ENCODE measurements at regions not wholly inside any gene's neighbourhood (a gene's known extent, or its start where the extent isn't known, plus 50 kb on each side); places are given as distances from the start of the nearest gene placed in this dataset.

GRCh38 chr4:106676173-106676921, 307.8 kb upstream of the GIMD1 start:
- no peak for DNase-seq (ENCODE audit: low read depth)

GRCh38 chr4:106671716-106672115, 303.1 kb upstream of the GIMD1 start:
- DNase-seq (ENCODE audit: low read depth), result no peak

DNA sequence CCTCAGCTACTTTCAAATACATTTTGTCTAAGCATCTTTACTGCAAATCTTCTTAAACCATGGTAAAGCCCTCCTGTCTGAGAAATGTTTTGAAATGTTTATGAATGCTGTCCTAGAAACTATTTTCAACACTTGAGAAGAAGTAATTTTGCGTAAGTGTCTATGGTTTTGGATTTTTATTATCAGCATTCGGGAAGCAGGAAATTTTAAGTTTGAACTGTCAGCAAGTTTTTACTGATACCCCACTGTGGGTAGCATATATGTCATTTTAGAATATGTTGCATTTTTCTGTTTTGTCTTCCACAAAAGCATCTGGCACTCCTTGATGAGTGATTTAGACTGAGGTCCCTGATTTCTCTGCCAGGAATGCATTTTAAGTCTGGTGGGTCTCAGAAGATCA, 302.4 kb upstream of the GIMD1 start:
- DNase-seq (ENCODE audit: low read depth), result no peak

GRCh38 chr4:106659371-106659770, 290.8 kb upstream of the GIMD1 start:
- DNase-seq (ENCODE audit: low read depth), result no peak

GRCh38 chr4:106652095-106652494, 283.5 kb upstream of the GIMD1 start:
- no peak for DNase-seq (ENCODE audit: low read depth)

- DNase-seq (ENCODE audit: low read depth), result no peak
Measured at GRCh38 chr4:106650701-106651100, 282.1 kb upstream of the GIMD1 start.

DNA sequence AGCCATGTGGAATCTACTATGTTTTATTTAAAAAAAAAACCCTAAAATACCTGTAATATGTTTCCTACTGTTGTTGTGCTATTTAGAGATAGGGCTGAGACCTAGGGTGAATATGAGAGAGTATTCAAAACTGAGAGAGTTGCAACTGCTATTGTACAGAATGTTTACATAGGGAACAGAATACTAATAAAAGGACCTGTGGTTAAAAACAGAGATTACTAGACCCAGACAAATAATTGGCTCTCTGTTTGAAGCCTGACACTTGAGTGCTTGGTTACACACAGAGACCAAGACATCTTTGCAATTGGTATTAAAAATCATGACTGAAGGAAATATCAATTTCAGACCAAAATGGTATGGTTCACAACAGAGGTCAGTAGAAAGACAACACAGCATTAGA, 278.9 kb upstream of the GIMD1 start:
- DNase-seq (ENCODE audit: low read depth), result no peak

GRCh38 chr4:106629268-106629625, 260.7 kb upstream of the GIMD1 start:
- no peak for DNase-seq (ENCODE audit: low read depth)

DNA sequence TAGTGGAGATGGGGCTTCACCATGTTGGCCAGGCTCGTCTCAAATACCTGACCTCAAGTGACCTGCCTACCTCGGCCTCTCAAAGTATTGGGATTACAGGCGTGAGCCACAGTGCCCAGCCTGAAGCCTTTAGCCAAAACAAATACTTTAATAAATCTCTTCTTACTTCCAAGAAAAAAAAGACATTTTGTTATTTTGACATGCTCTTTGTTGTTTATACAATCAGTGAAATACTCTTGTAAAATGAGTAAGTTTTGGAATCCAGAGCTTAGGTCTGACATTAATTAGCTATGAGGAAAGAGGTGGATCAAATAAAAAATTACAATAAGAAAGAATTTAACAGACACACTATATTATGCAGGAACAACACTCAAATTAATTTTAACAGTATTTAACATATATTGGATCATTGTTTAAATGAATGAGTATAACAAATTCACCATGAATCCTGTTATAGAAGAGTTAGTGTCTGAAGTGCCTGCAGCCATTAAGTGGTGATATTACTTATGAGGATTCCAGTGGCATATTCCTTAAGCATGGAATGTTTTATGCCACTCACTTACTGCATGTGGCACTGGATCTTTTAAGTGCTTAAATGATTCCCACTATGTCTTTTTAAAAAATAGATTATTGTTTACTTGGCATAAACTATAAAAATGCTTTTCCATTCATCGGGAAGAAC, 260.1 kb upstream of the GIMD1 start:
- no peak for DNase-seq (ENCODE audit: low read depth)

GRCh38 chr4:106627051-106627450, 258.5 kb upstream of the GIMD1 start:
- no peak for DNase-seq (ENCODE audit: low read depth)

GRCh38 chr4:106624671-106625070, 256.1 kb upstream of the GIMD1 start:
- DNase-seq (ENCODE audit: low read depth), result no peak

- no peak for DNase-seq (ENCODE audit: low read depth)
Measured at GRCh38 chr4:106618956-106619355, 250.4 kb upstream of the GIMD1 start.

DNA sequence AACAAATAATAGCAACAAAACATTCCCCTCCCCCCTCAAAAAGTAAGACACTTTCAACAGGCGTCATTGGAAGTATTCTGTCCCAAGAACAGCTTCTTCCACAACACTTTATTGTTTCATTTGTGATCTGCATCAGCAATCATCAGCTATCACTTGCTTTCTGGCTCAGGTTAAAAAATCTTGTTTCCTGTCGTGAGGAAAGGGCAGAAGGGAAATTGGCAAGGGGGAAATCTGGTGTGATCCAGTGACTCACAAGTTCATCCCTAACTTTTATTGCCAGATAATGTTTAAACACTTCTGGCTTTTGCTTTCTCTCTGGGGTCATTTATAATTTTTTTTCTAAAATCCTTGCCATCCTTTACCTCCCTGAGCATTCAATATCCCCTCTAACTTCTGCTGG, 247.4 kb upstream of the GIMD1 start:
- DNase-seq (ENCODE audit: low read depth), result no peak

- no peak for DNase-seq (ENCODE audit: low read depth)
Measured at GRCh38 chr4:106615410-106615945, 246.9 kb upstream of the GIMD1 start.

- no peak for DNase-seq (ENCODE audit: low read depth)
Measured at GRCh38 chr4:106614441-106614840, 245.9 kb upstream of the GIMD1 start.

GRCh38 chr4:106609917-106610316, 241.3 kb upstream of the GIMD1 start:
- DNase-seq (ENCODE audit: low read depth), result no peak

DNA sequence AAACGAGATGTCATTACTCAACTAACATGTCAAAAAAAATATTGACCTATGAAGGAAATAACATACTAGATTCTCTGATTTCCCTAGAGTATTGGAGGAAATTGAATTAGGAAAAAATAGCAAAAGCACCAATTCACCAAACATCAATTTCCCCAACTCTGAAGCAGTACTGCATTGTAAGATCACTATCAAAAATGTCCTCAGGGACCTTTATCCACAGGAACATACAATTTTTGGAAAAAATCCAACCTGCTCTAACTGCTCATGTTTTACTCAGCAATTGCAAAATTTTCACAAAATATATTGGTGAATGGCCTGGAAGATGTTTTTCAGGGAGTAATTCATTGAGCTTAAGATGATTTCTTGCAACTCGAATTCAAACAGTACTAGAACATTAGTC, 239.0 kb upstream of the GIMD1 start:
- DNase-seq (ENCODE audit: low read depth), result no peak

GRCh38 chr4:106604319-106605051, 235.9 kb upstream of the GIMD1 start:
- DNase-seq (ENCODE audit: low read depth), result no peak

GRCh38 chr4:106603471-106603870, 234.9 kb upstream of the GIMD1 start:
- DNase-seq (ENCODE audit: low read depth), result no peak

DNA sequence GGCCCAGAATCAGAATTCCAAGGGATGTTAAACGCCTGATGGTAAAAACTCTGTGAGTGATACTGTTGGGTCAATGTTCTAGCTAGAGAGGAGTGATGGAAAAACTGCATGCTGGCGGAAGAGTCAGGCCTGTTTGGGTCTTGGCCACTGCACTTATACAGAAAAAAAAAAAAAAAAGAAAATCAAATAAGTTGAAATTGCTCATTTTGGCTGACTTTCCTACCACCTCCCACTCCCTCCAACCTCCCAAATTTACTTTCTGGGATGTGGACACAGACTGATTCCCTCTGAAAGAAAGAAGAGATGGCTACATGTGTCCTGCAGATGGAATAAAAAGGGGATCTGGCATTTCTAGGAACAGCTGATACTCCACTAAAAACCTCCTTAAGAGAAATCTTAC, 234.1 kb upstream of the GIMD1 start:
- no peak for DNase-seq (ENCODE audit: low read depth)

- no peak for DNase-seq (ENCODE audit: low read depth)
Measured at GRCh38 chr4:106601519-106601918, 232.9 kb upstream of the GIMD1 start.

GRCh38 chr4:106595906-106596305, 227.3 kb upstream of the GIMD1 start:
- no peak for DNase-seq (ENCODE audit: low read depth)

Data from stimulated activated CD8-positive, alpha-beta memory T cell treated with anti-CD3 and anti-CD28 coated beads, Interleukin-4, amount 100 ng/mL, for 24 hours (primary cell).